Hepatocyte (in vitro differentiated cells): ENCODE measurements at regions not wholly inside any gene's neighbourhood (a gene's known extent, or its start where the extent isn't known, plus 50 kb on each side); places are given as distances from the start of the nearest gene placed in this dataset.

Experiments used
- CTCF ChIP-seq: fragments of 200-600 bp; sonication (generic); IDR thresholded peaks from 2 replicates; pipeline ENCODE4 v1.5.1; 2016; ENCODE audit warnings: antibody characterized with exemption, mild to moderate bottlenecking; ENCODE audit not compliant: poor library complexity
- EZH2 ChIP-seq: fragments of 200-600 bp; sonication (generic); IDR thresholded peaks from 2 replicates; pipeline ENCODE4 v1.6.1; 2016; ENCODE audit warnings: antibody characterized with exemption, mild to moderate bottlenecking, borderline replicate concordance
- EZH2phosphoT487 ChIP-seq: fragments of 200-600 bp; sonication (generic); IDR thresholded peaks from one replicate; pipeline ENCODE4 v1.6.1; 2018; ENCODE audit warnings: antibody characterized with exemption, mild to moderate bottlenecking, low read depth, moderate library complexity; ENCODE audit not compliant: unreplicated experiment, severe bottlenecking

GRCh38 chr5:21574961-21575360, 1278.2 kb downstream of the CDH12 start:
- no peak for TF ChIP-seq CTCF
- TF ChIP-seq EZH2: no peak
- no peak for TF ChIP-seq EZH2phosphoT487
